Erythroblast (primary cell): ENCODE measurements at regions not wholly inside any gene's neighbourhood (a gene's known extent, or its start where the extent isn't known, plus 50 kb on each side); places are given as distances from the start of the nearest gene placed in this dataset.

Experiments used
- GATA1 ChIP-seq: IDR thresholded peaks from 2 replicates; pipeline ENCODE4 v1.6.1; 2011; ENCODE audit warnings: low read depth, mild to moderate bottlenecking, control low read depth, low read length, moderate library complexity
- POLR2A ChIP-seq: IDR thresholded peaks from 2 replicates; pipeline ENCODE4 v1.6.1; 2011; ENCODE audit warnings: mild to moderate bottlenecking, low read length

DNA sequence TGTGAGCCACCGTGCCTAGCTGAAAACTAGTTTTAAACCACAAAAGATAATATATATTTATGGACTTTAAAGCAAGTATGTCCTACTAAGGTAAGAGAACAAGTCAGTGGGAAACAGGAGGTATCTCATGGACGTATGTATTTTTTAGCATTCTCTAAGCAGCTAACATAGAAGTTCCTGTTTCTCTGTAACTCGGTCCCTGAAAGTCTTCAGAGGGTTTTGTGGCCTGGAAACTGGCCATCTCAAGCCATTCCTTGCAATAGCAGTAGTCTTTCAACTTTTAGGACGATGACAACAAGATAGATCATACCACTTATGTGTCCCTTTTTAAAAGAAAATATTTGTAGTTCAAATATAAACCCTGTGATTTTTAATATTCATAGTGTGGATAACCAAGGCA is 95.6 kb upstream of the RALGAPA2 start:
- TF ChIP-seq POLR2A (no peak), GATA1 (no peak)
